H1 (cell line): ENCODE measurements at regions not wholly inside any gene's neighbourhood (a gene's known extent, or its start where the extent isn't known, plus 50 kb on each side); places are given as distances from the start of the nearest gene placed in this dataset.

Source experiments
- CTCF ChIA-PET: fragments of 300-600 bp; sonication (Branson Sonifier 250); formaldehyde crosslinking; loops from one replicate; lab custom pipeline; 2021; ENCODE audit not compliant: partially characterized antibody; lab: Charles Lee
- POLR2A ChIA-PET: fragments of 300-600 bp; sonication (Branson Sonifier 250); formaldehyde crosslinking; loops from one replicate; lab custom pipeline; 2021; ENCODE audit warnings: inconsistent platforms; ENCODE audit not compliant: partially characterized antibody; lab: Charles Lee
- DNase-seq, 2 experiments: peaks; one replicate each; pipeline versions ENCODE4 v3.0.0 to v3.0.0-alpha.2; 2010 to 2022; ENCODE audit warnings: low spot score in 2 of 2, low read depth in 1 of 2, mixed read lengths in 1 of 2
- FAIRE-seq: peaks from 2 replicates; lab custom pipeline; 2011; peaks lifted over from hg19 to GRCh38; lab: Jason Lieb, UNC
- H2AFZ ChIP-seq: 2 replicates; pipeline ENCODE4 v1.8.1; 2012; ENCODE audit warnings: low read length, inconsistent platforms
- H2AK5ac ChIP-seq: 2 replicates; pipeline ENCODE4 v1.6.1; 2013; ENCODE audit warnings: low read depth, low read length
- H2BK120ac ChIP-seq: replicated peaks from 2 replicates; pipeline ENCODE3; 2013; ENCODE audit warnings: low read depth, low read length, inconsistent platforms
- H2BK12ac ChIP-seq: 2 replicates; pipeline ENCODE4 v1.6.1; 2013; ENCODE audit warnings: low read depth, low read length
- H2BK15ac ChIP-seq: 2 replicates; pipeline ENCODE4 v1.6.1; 2013; ENCODE audit warnings: low read length
- H2BK20ac ChIP-seq: 2 replicates; pipeline ENCODE4 v1.6.1; 2013; ENCODE audit warnings: low read length
- H2BK5ac ChIP-seq: 2 replicates; pipeline ENCODE4 v1.6.1; 2013; ENCODE audit warnings: low read depth, low read length
- H3K14ac ChIP-seq: 2 replicates; pipeline ENCODE4 v1.6.1; 2013; ENCODE audit warnings: inconsistent platforms; ENCODE audit not compliant: insufficient read length
- H3K18ac ChIP-seq: 2 replicates; pipeline ENCODE4 v1.6.1; 2013; ENCODE audit warnings: low read length; ENCODE audit errors: extremely low read depth
- H3K23ac ChIP-seq: 2 replicates; pipeline ENCODE4 v1.6.1; 2013; ENCODE audit warnings: inconsistent platforms; ENCODE audit not compliant: insufficient read length
- H3K23me2 ChIP-seq: 2 replicates; pipeline ENCODE4 v1.6.1; 2013; ENCODE audit warnings: low read depth, low read length
- H3K27ac ChIP-seq: 2 replicates; pipeline ENCODE4 v1.6.1; 2011; ENCODE audit warnings: low read depth, low read length, inconsistent platforms
- H3K27me3 ChIP-seq, 4 experiments: replicated peaks in 1 of 4; 1 replicate in 1 of 4; 2 replicates in 3 of 4; pipeline versions ENCODE4 v1.6.1 to v1.8.1; 2011 to 2013; ENCODE audit warnings: low read length in 3 of 4, mild to moderate bottlenecking in 3 of 4, inconsistent platforms in 2 of 4, mixed read lengths in 2 of 4, moderate library complexity in 1 of 4; ENCODE audit not compliant: control insufficient read depth in 3 of 4, insufficient read depth in 3 of 4; ENCODE audit errors: extremely low read depth in 1 of 4
- H3K36me3 ChIP-seq, 4 experiments: 2 replicates each; pipeline versions ENCODE4 v1.6.1 to v1.8.1; 2011 to 2013; ENCODE audit warnings: mild to moderate bottlenecking in 4 of 4, low read length in 3 of 4, moderate library complexity in 2 of 4, control low read depth in 1 of 4, inconsistent platforms in 1 of 4; ENCODE audit not compliant: insufficient read depth in 4 of 4, control insufficient read depth in 2 of 4
- H3K4ac ChIP-seq: replicated peaks from 2 replicates; pipeline ENCODE3; 2013; ENCODE audit warnings: low read length, low read depth, mixed read lengths, inconsistent platforms; ENCODE audit not compliant: insufficient read length
- H3K4me1 ChIP-seq, 4 experiments: replicated peaks in 1 of 4; 1 replicate in 1 of 4; 2 replicates in 3 of 4; pipeline versions ENCODE4 v1.6.1 to v1.8.1; 2011 to 2013; ENCODE audit warnings: low read length in 3 of 4, inconsistent platforms in 2 of 4, mixed read lengths in 1 of 4; ENCODE audit not compliant: insufficient read depth in 4 of 4, control insufficient read depth in 3 of 4
- H3K4me2 ChIP-seq, 2 experiments: 2 replicates each; pipeline versions ENCODE4 v1.6.1 to v1.8.1; 2011 to 2013; ENCODE audit warnings: low read depth in 2 of 2, low read length in 2 of 2, control low read depth in 1 of 2, inconsistent platforms in 1 of 2, mild to moderate bottlenecking in 1 of 2; ENCODE audit not compliant: insufficient read depth in 1 of 2
- H3K4me3 ChIP-seq, 4 experiments: fragments of 200-600, 300-600 bp in 1 of 4; sonication (generic), shearing (Covaris generic), sonication (Bioruptor Twin) in 1 of 4; 2 replicates each; pipeline versions ENCODE4 v1.5.1 to v1.8.1; 2011 to 2016; ENCODE audit warnings: low read length in 4 of 4, low read depth in 3 of 4, control low read depth in 2 of 4, inconsistent platforms in 2 of 4, mild to moderate bottlenecking in 2 of 4, mixed read lengths in 1 of 4, moderate library complexity in 1 of 4; ENCODE audit not compliant: insufficient read depth in 2 of 4; ENCODE audit errors: extremely low read depth in 1 of 4
- H3K56ac ChIP-seq: replicated peaks from 2 replicates; pipeline ENCODE3; 2013; ENCODE audit warnings: low read depth, mild to moderate bottlenecking, mixed read lengths, low read length, inconsistent platforms; ENCODE audit not compliant: insufficient read length
- H3K79me1 ChIP-seq: 2 replicates; pipeline ENCODE4 v1.6.1; 2013; ENCODE audit warnings: low read depth, low read length, control low read depth
- H3K79me2 ChIP-seq, 2 experiments: 2 replicates each; pipeline versions ENCODE4 v1.6.1 to v1.8.1; 2012 to 2013; ENCODE audit warnings: low read length in 2 of 2, mild to moderate bottlenecking in 2 of 2, inconsistent platforms in 1 of 2; ENCODE audit not compliant: insufficient read depth in 2 of 2, control insufficient read depth in 1 of 2
- H3K9ac ChIP-seq, 4 experiments: replicated peaks in 1 of 4; 1 replicate in 1 of 4; 2 replicates in 3 of 4; pipeline versions ENCODE4 v1.6.1 to v1.8.1; 2011 to 2013; ENCODE audit warnings: low read depth in 3 of 4, low read length in 3 of 4, control low read depth in 2 of 4, mild to moderate bottlenecking in 2 of 4, moderate library complexity in 2 of 4, inconsistent platforms in 1 of 4; ENCODE audit errors: extremely low read depth in 1 of 4
- H3K9me3 ChIP-seq, 2 experiments: 2 replicates each; pipeline versions ENCODE4 v1.6.1 to v1.8.1; 2012 to 2013; ENCODE audit warnings: mild to moderate bottlenecking in 2 of 2, moderate library complexity in 2 of 2, control low read depth in 1 of 2, inconsistent platforms in 1 of 2, low read depth in 1 of 2, low read length in 1 of 2, mixed read lengths in 1 of 2; ENCODE audit not compliant: insufficient read depth in 2 of 2
- H4K20me1 ChIP-seq, 2 experiments: replicated peaks in 1 of 2; 2 replicates each; pipeline versions ENCODE3 to v1.8.1; 2011 to 2013; ENCODE audit warnings: inconsistent platforms in 2 of 2, low read length in 2 of 2, mild to moderate bottlenecking in 1 of 2; ENCODE audit not compliant: insufficient read depth in 2 of 2, control insufficient read depth in 1 of 2
- H4K5ac ChIP-seq: 2 replicates; pipeline ENCODE4 v1.6.1; 2013; ENCODE audit warnings: low read length, low read depth, mixed read lengths, inconsistent platforms; ENCODE audit not compliant: insufficient read length
- H4K8ac ChIP-seq: 2 replicates; pipeline ENCODE4 v1.8.0; 2013; ENCODE audit warnings: mild to moderate bottlenecking, moderate library complexity, low read length, inconsistent platforms; ENCODE audit not compliant: insufficient read depth; ENCODE audit errors: extremely low read depth
- H4K91ac ChIP-seq: replicated peaks from 2 replicates; pipeline ENCODE3; 2013; ENCODE audit warnings: low read length, mixed read lengths, inconsistent platforms; ENCODE audit not compliant: insufficient read length
- ASH2L ChIP-seq: fragments of 200-600, 300-600 bp; sonication (generic); IDR thresholded peaks from one replicate; pipeline ENCODE4 v1.7.1; 2017; ENCODE audit warnings: low read length
- ATF3 ChIP-seq: IDR thresholded peaks from 2 replicates; pipeline ENCODE4 v1.6.1; 2011; ENCODE audit warnings: low read depth, mild to moderate bottlenecking, low read length; ENCODE audit not compliant: insufficient read depth
- BACH1 ChIP-seq: IDR thresholded peaks from 2 replicates; pipeline ENCODE4 v1.6.1; 2012; ENCODE audit warnings: low read length, improper control_type of control experiment
- E2F6 ChIP-seq: IDR thresholded peaks from 2 replicates; pipeline ENCODE4 v1.6.1; 2012; ENCODE audit warnings: inconsistent platforms
- EGR1 ChIP-seq: IDR thresholded peaks from 2 replicates; pipeline ENCODE4 v1.6.1; 2011; ENCODE audit warnings: low read depth, low read length, borderline replicate concordance
- JUN ChIP-seq: IDR thresholded peaks from 2 replicates; pipeline ENCODE4 v1.6.1; 2011; ENCODE audit warnings: low read depth, mild to moderate bottlenecking, improper control_type of control experiment, low read length
- KDM1A ChIP-seq: fragments of 200-600, 300-600 bp; sonication (generic); IDR thresholded peaks from 2 replicates; pipeline ENCODE4 v1.7.1; 2016; ENCODE audit warnings: mild to moderate bottlenecking, low read length, borderline replicate concordance
- KDM4A ChIP-seq: IDR thresholded peaks from one replicate; pipeline ENCODE4 v1.7.1; 2012; ENCODE audit warnings: low read depth, mild to moderate bottlenecking, moderate library complexity, low read length, inconsistent platforms; ENCODE audit not compliant: severe bottlenecking
- MAFK ChIP-seq: IDR thresholded peaks from 2 replicates; pipeline ENCODE4 v1.6.1; 2012; ENCODE audit warnings: low read depth, mild to moderate bottlenecking, improper control_type of control experiment, low read length
- POU5F1 ChIP-seq: IDR thresholded peaks from 2 replicates; pipeline ENCODE4 v1.6.1; 2011; ENCODE audit warnings: low read depth, mild to moderate bottlenecking, low read length, moderate library complexity
- RAD21 ChIP-seq, 2 experiments: IDR thresholded peaks in 1 of 2; conservative IDR thresholded peaks in 1 of 2; 2 replicates each; pipeline ENCODE4 v1.6.1; 2011; ENCODE audit warnings: low read depth in 2 of 2, low read length in 2 of 2, improper control_type of control experiment in 1 of 2, inconsistent platforms in 1 of 2, mild to moderate bottlenecking in 1 of 2, moderate library complexity in 1 of 2
- SIN3A ChIP-seq, 2 experiments: IDR thresholded peaks in 1 of 2; conservative IDR thresholded peaks in 1 of 2; 2 replicates each; pipeline ENCODE4 v1.6.1; 2011 to 2012; ENCODE audit warnings: low read length in 2 of 2, improper control_type of control experiment in 1 of 2, low read depth in 1 of 2, mild to moderate bottlenecking in 1 of 2
- TAF1 ChIP-seq: IDR thresholded peaks from 2 replicates; pipeline ENCODE4 v1.6.1; 2011; ENCODE audit warnings: mild to moderate bottlenecking, low read depth, low read length
- TEAD4 ChIP-seq: IDR thresholded peaks from 2 replicates; pipeline ENCODE4 v1.6.1; 2012; ENCODE audit warnings: low read depth, low read length, inconsistent platforms, mixed read lengths
- ZNF274 ChIP-seq: IDR thresholded peaks from 2 replicates; pipeline ENCODE4 v1.7.0; 2012; ENCODE audit warnings: low read length, borderline replicate concordance; ENCODE audit errors: extremely low read depth

GRCh38 chr6:112659912-112660311 is 312.8 kb downstream of the RFPL4B start:
- H2BK20ac ChIP-seq = no peak overlapping the region
- CTCF ChIA-PET = no interaction called here
- no peak overlapping the region for H2AFZ ChIP-seq
- TF ChIP-seq MAFK = no peak
- TF ChIP-seq ATF3 = no peak
- no peak for TF ChIP-seq KDM1A
- TF ChIP-seq TAF1 = no peak
- no peak for TF ChIP-seq ASH2L
- TF ChIP-seq ZNF274 = no peak
- TF ChIP-seq RAD21 (IDR thresholded peaks at IDR 0.05 in 1 of 2, conservative IDR thresholded peaks at IDR 0.05 in 1 of 2; ENCODE audit: low read depth in 2 of 2, low read length in 2 of 2) = no peak
- no peak for TF ChIP-seq EGR1
- TF ChIP-seq KDM4A = no peak
- TF ChIP-seq BACH1 = no peak
- TF ChIP-seq POU5F1 = no peak
- TF ChIP-seq SIN3A (conservative IDR thresholded peaks at IDR 0.05 in 1 of 2, IDR thresholded peaks at IDR 0.05 in 1 of 2; ENCODE audit: low read depth in 1 of 2, low read length in 2 of 2) = no peak
- TF ChIP-seq JUN = no peak
- TF ChIP-seq E2F6 = no peak
- TF ChIP-seq TEAD4 = no peak

More at GRCh38 chr6:112659912-112660311, 312.8 kb downstream of the RFPL4B start:
- Histone ChIP-seq H3K79me2 (no peaks in the 10 kb centered on the region), H3K9ac (no peak overlapping the region), H2AK5ac (no peak overlapping the region), H3K4me1 (no peaks in the 10 kb centered on the region), H3K4me3 (no peak overlapping the region), H4K20me1 (no peaks in the 10 kb centered on the region), H3K4ac (no peak overlapping the region), H3K18ac (no peak overlapping the region), H2BK12ac (no peak overlapping the region), H3K36me3 (no peaks in the 10 kb centered on the region), H3K27ac (no peak overlapping the region), H3K9me3 (no peaks in the 10 kb centered on the region), H3K27me3 (no peaks in the 10 kb centered on the region), H3K14ac (no peak overlapping the region), H3K56ac (no peak overlapping the region), H4K5ac (no peak overlapping the region), H3K23me2 (no peaks in the 10 kb centered on the region), H4K8ac (no peak overlapping the region), H2BK15ac (no peak overlapping the region), H4K91ac (no peak overlapping the region), H3K4me2 (no peak overlapping the region), H2BK120ac (no peak overlapping the region), H2BK5ac (no peak overlapping the region), H3K23ac (no peak overlapping the region), H3K79me1 (no peaks in the 10 kb centered on the region)
- DNase-seq (no peak), FAIRE-seq (no peak)
- POLR2A ChIA-PET = no interaction called here
